ENCODE measurements at regions not wholly inside any gene's neighbourhood (a gene's known extent, or its start where the extent isn't known, plus 50 kb on each side); places are given as distances from the start of the nearest gene placed in this dataset.

GRCh38 chr12:61524851-61525250 lies 735.4 kb upstream of the USP15 start:
- H3K9me3 ChIP-seq (replicated peaks in 1 of 3): no peaks in the 10 kb centered on the region
- no peak overlapping the region for H3K4me3 ChIP-seq
- TF ChIP-seq POLR2A (IDR thresholded peaks at IDR 0.05): no peak
- no peak for TF ChIP-seq CTCF (IDR thresholded peaks at IDR 0.05)
- no peak overlapping the region for H3K27ac ChIP-seq
- no peaks in the 10 kb centered on the region for H3K36me3 ChIP-seq (replicated peaks in 1 of 2)
- no peaks in the 10 kb centered on the region for H3K27me3 ChIP-seq
- H3K4me1 ChIP-seq (replicated peaks in 1 of 2): no peaks in the 10 kb centered on the region
- WGBS, 4 donors: 39 to 62% (median 50%) methylated on average over 2 of the region's 2 CpGs
- no peak for DNase-seq
- intact Hi-C loops (cut with DNase I): no loop called here

- 86 to 94% (median 88%) methylated on average over 3 of the region's 3 CpGs for WGBS, 4 donors
- Histone ChIP-seq H3K27me3 (no peaks in the 10 kb centered on the region), H3K9me3 (replicated peaks in 1 of 3) (no peaks in the 10 kb centered on the region), H3K27ac (no peak overlapping the region), H3K4me3 (no peak overlapping the region), H3K36me3 (replicated peaks in 1 of 2) (no peaks in the 10 kb centered on the region), H3K4me1 (replicated peaks in 1 of 2) (no peaks in the 10 kb centered on the region)
- DNase-seq: no peak
- no peak for TF ChIP-seq POLR2A (IDR thresholded peaks at IDR 0.05)
- TF ChIP-seq CTCF (IDR thresholded peaks at IDR 0.05): no peak
- intact Hi-C loops (cut with DNase I): no loop called here
Measured at GRCh38 chr12:61525331-61525730, 734.9 kb upstream of the USP15 start.

- H3K27me3 ChIP-seq: no peaks in the 10 kb centered on the region
- H3K36me3 ChIP-seq (replicated peaks in 1 of 2): no peaks in the 10 kb centered on the region
- no peak for TF ChIP-seq CTCF (IDR thresholded peaks at IDR 0.05)
- intact Hi-C loops (cut with DNase I): no loop called here
- no peak for DNase-seq
- H3K27ac ChIP-seq: no peak overlapping the region
- H3K9me3 ChIP-seq (replicated peaks in 1 of 3): no peaks in the 10 kb centered on the region
- H3K4me1 ChIP-seq (replicated peaks in 1 of 2): no peaks in the 10 kb centered on the region
- H3K4me3 ChIP-seq: no peak overlapping the region
Measured at GRCh38 chr12:61530456-61530855, 729.7 kb upstream of the USP15 start.

GRCh38 chr12:61531195-61531594 lies 729.0 kb upstream of the USP15 start:
- intact Hi-C loops (cut with DNase I): no loop called here
- 65 to 73% (median 69%) methylated on average over 4 of the region's 4 CpGs for WGBS, 4 donors
- Histone ChIP-seq H3K9me3 (replicated peaks in 1 of 3) (no peaks in the 10 kb centered on the region), H3K36me3 (replicated peaks in 1 of 2) (no peaks in the 10 kb centered on the region), H3K4me1 (replicated peaks in 1 of 2) (no peaks in the 10 kb centered on the region), H3K4me3 (no peak overlapping the region), H3K27me3 (no peaks in the 10 kb centered on the region), H3K27ac (no peak overlapping the region)
- no peak for TF ChIP-seq CTCF (IDR thresholded peaks at IDR 0.05)
- no peak for TF ChIP-seq POLR2A (IDR thresholded peaks at IDR 0.05)
- no peak for DNase-seq

All from adrenal gland (tissue), 9 donors.